IMR-90 (cell line): ENCODE measurements at regions not wholly inside any gene's neighbourhood (a gene's known extent, or its start where the extent isn't known, plus 50 kb on each side); places are given as distances from the start of the nearest gene placed in this dataset.

Source experiments
- ATAC-seq: fragments of 200-7000 bp; cut with Tn5 transposase; 2 replicates; pipeline ENCODE4 v1.9.1; 2020; ENCODE audit warnings: low read depth, mild to moderate bottlenecking, moderate library complexity
- BruUV-seq: library from RNA; stranded (reverse); fragments of 400-500 nt; replicated peaks from 2 replicates; lab custom pipeline; 2021; lab: Mats Ljungman, UMichigan
- CTCF ChIA-PET: fragments of 300-600 bp; formaldehyde crosslinking; extraction: SDS; loops from one replicate; lab custom pipeline; 2021; ENCODE audit warnings: antibody characterized with exemption; lab: Yijun Ruan, JAX
- POLR2A ChIA-PET: fragments of 300-600 bp; sonication (Branson Sonifier 250); formaldehyde crosslinking; loops from one replicate; lab custom pipeline; 2022; ENCODE audit warnings: antibody characterized with exemption; ENCODE audit not compliant: unreplicated experiment; lab: Charles Lee
- DNase-seq: peaks from one replicate; pipeline ENCODE4 v3.0.0; 2013
- H2AFZ ChIP-seq: replicated peaks from 2 replicates; pipeline ENCODE3; 2013; ENCODE audit warnings: low read length, mild to moderate bottlenecking; ENCODE audit not compliant: poor library complexity
- H2AK5ac ChIP-seq: 2 replicates; pipeline ENCODE4 v1.6.1; 2013; ENCODE audit warnings: low read depth, low read length, inconsistent platforms
- H2AK9ac ChIP-seq: replicated peaks from 2 replicates; pipeline ENCODE3; 2013; ENCODE audit warnings: mild to moderate bottlenecking, low read depth, low read length, moderate library complexity; ENCODE audit not compliant: poor library complexity
- H2BK120ac ChIP-seq: 2 replicates; pipeline ENCODE4 v1.6.1; 2013; ENCODE audit warnings: low read depth, low read length, inconsistent platforms
- H2BK15ac ChIP-seq: 3 replicates; pipeline ENCODE4 v1.6.1; 2013; ENCODE audit warnings: low read depth, low read length, inconsistent platforms
- H2BK20ac ChIP-seq: 2 replicates; pipeline ENCODE4 v1.6.1; 2013; ENCODE audit warnings: low read depth, mild to moderate bottlenecking, inconsistent platforms, low read length, moderate library complexity
- H2BK5ac ChIP-seq: 2 replicates; pipeline ENCODE4 v1.6.1; 2013; ENCODE audit warnings: mild to moderate bottlenecking, low read depth, low read length, inconsistent platforms; ENCODE audit not compliant: poor library complexity, severe bottlenecking
- H3K14ac ChIP-seq: replicated peaks from 2 replicates; pipeline ENCODE4 v1.6.1; 2013; ENCODE audit warnings: low read depth, low read length, inconsistent platforms
- H3K18ac ChIP-seq: 2 replicates; pipeline ENCODE4 v1.6.1; 2013; ENCODE audit warnings: low read depth, low read length, control low read depth
- H3K23ac ChIP-seq: 2 replicates; pipeline ENCODE4 v1.6.1; 2013; ENCODE audit warnings: low read depth, low read length, inconsistent platforms
- H3K27ac ChIP-seq: 2 replicates; pipeline ENCODE4 v1.5.1; 2013; ENCODE audit warnings: mild to moderate bottlenecking, control low read depth, low read length; ENCODE audit not compliant: insufficient read depth
- H3K27me3 ChIP-seq: 2 replicates; pipeline ENCODE4 v1.6.1; 2013; ENCODE audit warnings: low read length; ENCODE audit not compliant: control insufficient read depth, insufficient read depth
- H3K36me3 ChIP-seq: 2 replicates; pipeline ENCODE4 v1.6.1; 2013; ENCODE audit warnings: low read length, mixed read lengths; ENCODE audit not compliant: control insufficient read depth, insufficient read depth
- H3K4ac ChIP-seq: 2 replicates; pipeline ENCODE4 v1.6.1; 2013; ENCODE audit warnings: low read depth, low read length, inconsistent platforms
- H3K4me1 ChIP-seq: 2 replicates; pipeline ENCODE4 v1.6.1; 2013; ENCODE audit warnings: low read length, mixed read lengths; ENCODE audit not compliant: control insufficient read depth, insufficient read depth
- H3K4me2 ChIP-seq: 2 replicates; pipeline ENCODE4 v1.6.1; 2013; ENCODE audit warnings: low read depth, mild to moderate bottlenecking, control low read depth, low read length, moderate library complexity
- H3K4me3 ChIP-seq: 2 replicates; pipeline ENCODE4 v1.5.1; 2013; ENCODE audit warnings: low read depth, mild to moderate bottlenecking, control low read depth, low read length, moderate library complexity; ENCODE audit not compliant: insufficient read depth
- H3K56ac ChIP-seq: 2 replicates; pipeline ENCODE4 v1.6.1; 2013; ENCODE audit warnings: low read length, inconsistent platforms; ENCODE audit not compliant: insufficient read depth; ENCODE audit errors: extremely low read depth
- H3K79me1 ChIP-seq, 2 experiments: 2 replicates each; pipeline ENCODE4 v1.6.1; 2013; ENCODE audit warnings: low read length in 2 of 2, inconsistent platforms in 1 of 2, low read depth in 1 of 2
- H3K9ac ChIP-seq: 2 replicates; pipeline ENCODE4 v1.6.1; 2013; ENCODE audit warnings: low read depth, low read length, control low read depth
- H3K9me1 ChIP-seq: 2 replicates; pipeline ENCODE4 v1.6.1; 2013; ENCODE audit warnings: low read length, inconsistent platforms; ENCODE audit not compliant: insufficient read depth
- H3K9me3 ChIP-seq: 2 replicates; pipeline ENCODE4 v1.6.1; 2013; ENCODE audit warnings: low read length; ENCODE audit not compliant: control insufficient read depth, insufficient read depth
- H4K20me1 ChIP-seq: 2 replicates; pipeline ENCODE4 v1.6.1; 2013; ENCODE audit warnings: low read length, inconsistent platforms; ENCODE audit not compliant: insufficient read depth
- H4K5ac ChIP-seq: 2 replicates; pipeline ENCODE4 v1.6.1; 2013; ENCODE audit warnings: mild to moderate bottlenecking, low read depth, low read length, control low read depth
- H4K8ac ChIP-seq, 2 experiments: 2 replicates each; pipeline ENCODE4 v1.6.1; 2013; ENCODE audit warnings: low read depth in 2 of 2, low read length in 2 of 2, control low read depth in 1 of 2, inconsistent platforms in 1 of 2
- H4K91ac ChIP-seq: 2 replicates; pipeline ENCODE4 v1.6.1; 2013; ENCODE audit warnings: low read depth, low read length, inconsistent platforms; ENCODE audit not compliant: insufficient read depth
- BHLHE40 ChIP-seq: fragments of 150-350 bp; IDR thresholded peaks from 2 replicates; pipeline ENCODE4 v1.6.1; 2016; ENCODE audit warnings: mild to moderate bottlenecking, low read depth, low read length
- CEBPB ChIP-seq: IDR thresholded peaks from 2 replicates; pipeline ENCODE4 v1.6.1; 2012; ENCODE audit warnings: low read depth, low read length, improper control_type of control experiment
- ELK1 ChIP-seq: fragments of 150-350 bp; IDR thresholded peaks from 2 replicates; pipeline ENCODE4 v1.6.1; 2016; ENCODE audit warnings: low read depth, mild to moderate bottlenecking, low read length, moderate library complexity, borderline replicate concordance
- FOS ChIP-seq: fragments of 150-350 bp; IDR thresholded peaks from 2 replicates; pipeline ENCODE4 v1.6.1; 2016; ENCODE audit warnings: low read depth, low read length
- MAFK ChIP-seq: IDR thresholded peaks from 2 replicates; pipeline ENCODE4 v1.6.1; 2012; ENCODE audit warnings: low read depth, low read length, improper control_type of control experiment
- MAZ ChIP-seq: IDR thresholded peaks from 2 replicates; pipeline ENCODE4 v1.6.1; 2012; ENCODE audit warnings: low read depth, mild to moderate bottlenecking, low read length, improper control_type of control experiment, moderate library complexity, borderline replicate concordance
- NFE2L2 ChIP-seq: fragments of 150-350 bp; IDR thresholded peaks from 2 replicates; pipeline ENCODE4 v1.6.1; 2016; ENCODE audit warnings: low read depth, mild to moderate bottlenecking, low read length
- POLR2A ChIP-seq: IDR thresholded peaks from 2 replicates; pipeline ENCODE4 v1.6.1; 2012; ENCODE audit warnings: mild to moderate bottlenecking, low read depth, low read length
- RAD21 ChIP-seq: IDR thresholded peaks from 2 replicates; pipeline ENCODE4 v1.6.1; 2012; ENCODE audit warnings: low read length, improper control_type of control experiment
- RCOR1 ChIP-seq: IDR thresholded peaks from 2 replicates; pipeline ENCODE4 v1.6.1; 2012; ENCODE audit warnings: mild to moderate bottlenecking, low read length, improper control_type of control experiment; ENCODE audit not compliant: insufficient replicate concordance
- RFX5 ChIP-seq: IDR thresholded peaks from 2 replicates; pipeline ENCODE4 v1.8.0; 2012; ENCODE audit warnings: low read depth, mild to moderate bottlenecking, low read length, moderate library complexity
- SMC3 ChIP-seq: fragments of 150-350 bp; IDR thresholded peaks from 2 replicates; pipeline ENCODE4 v1.6.1; 2016; ENCODE audit warnings: low read depth, mild to moderate bottlenecking, antibody characterized with exemption, low read length, moderate library complexity
- WGBS, 2 experiments: methylation state at CpG; one replicate each; pipeline versions ENCODE4 v1.1.5 to v1.1.7; 2013; ENCODE audit warnings: missing lambda C conversion rate in 2 of 2; ENCODE audit not compliant: insufficient read length in 1 of 2; ENCODE audit errors: extremely low coverage in 2 of 2; 5-methylcytosine and 5-hydroxymethylcytosine counted together
- dilution Hi-C: fragments of 300-500 bp; cut with HindIII; formaldehyde crosslinking; loops from one replicate; pipeline ENCODE4 v1.14.3; 2018; ENCODE audit warnings: low sequenced_read_pairs; ENCODE audit not compliant: unreplicated experiment
- in situ Hi-C: fragments of 300-500 bp; cut with MboI; formaldehyde crosslinking; loops from 3 replicates; pipeline ENCODE4 v1.14.3; 2019; ENCODE audit warnings: low sequenced_read_pairs, inconsistent platforms, mixed read lengths
- intact Hi-C: fragments of 100-400 bp; cut with micrococcal nuclease; formaldehyde crosslinking; loops from 2 replicates; pipeline ENCODE4 v1.10.0; 2022
- TF ChIP-seq, protein P1 (sequence below): fragments of 150-350 bp; IDR thresholded peaks from 2 replicates; pipeline ENCODE4 v1.6.1; 2017; ENCODE audit warnings: mild to moderate bottlenecking, antibody characterized with exemption, low read length, low read depth

- no peak overlapping the region for H3K23ac ChIP-seq
- no peak overlapping the region; the same call in 1 of the 2 replicates for H4K91ac ChIP-seq
- DNase-seq: peak; percentile 89
- TF ChIP-seq CEBPB (peak; percentile 92), ELK1 (no peak), BHLHE40 (no peak; the same call in 1 of the 2 replicates), RAD21 (no peak), SMC3 (no peak), RFX5 (no peak), MAZ (no peak), NFE2L2 (no peak), POLR2A (no peak), MAFK (no peak), FOS (peak; percentile 54; the same call in 1 of the 2 replicates), RCOR1 (no peak)
- TF ChIP-seq, protein P1, sequence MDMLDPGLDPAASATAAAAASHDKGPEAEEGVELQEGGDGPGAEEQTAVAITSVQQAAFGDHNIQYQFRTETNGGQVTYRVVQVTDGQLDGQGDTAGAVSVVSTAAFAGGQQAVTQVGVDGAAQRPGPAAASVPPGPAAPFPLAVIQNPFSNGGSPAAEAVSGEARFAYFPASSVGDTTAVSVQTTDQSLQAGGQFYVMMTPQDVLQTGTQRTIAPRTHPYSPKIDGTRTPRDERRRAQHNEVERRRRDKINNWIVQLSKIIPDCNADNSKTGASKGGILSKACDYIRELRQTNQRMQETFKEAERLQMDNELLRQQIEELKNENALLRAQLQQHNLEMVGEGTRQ: no peak
- peaks cover 6% of the 10 kb centered on the region for H3K4me1 ChIP-seq
- no peak overlapping the region for H2AK5ac ChIP-seq
- no peak overlapping the region for H2AK9ac ChIP-seq
- no peak overlapping the region for H3K4me3 ChIP-seq
- ATAC-seq: peak; percentile 95
- in situ Hi-C loops: loop anchor here (10.0 to 25.0 kb wide), 2 partner anchors 403 to 666 kb away; no protein-coding TSS in a partner anchor
- peak overlapping the region; percentile 49; the same call in 1 of the 2 replicates for H3K27ac ChIP-seq
- no peak overlapping the region for H4K5ac ChIP-seq
- CTCF ChIA-PET: no interaction called here
- peaks cover 3% of the 10 kb centered on the region for H3K9me3 ChIP-seq
- H2BK15ac ChIP-seq: no peak overlapping the region
- H3K4ac ChIP-seq: no peak overlapping the region
- H2BK20ac ChIP-seq: no peak overlapping the region
- peaks cover 2% of the 10 kb centered on the region; the same call in 1 of the 2 replicates for H3K27me3 ChIP-seq
- H3K56ac ChIP-seq: no peak overlapping the region
- no peaks in the 10 kb centered on the region for H3K79me1 ChIP-seq
- no peaks in the 10 kb centered on the region for H3K9me1 ChIP-seq
- H3K14ac ChIP-seq: no peak overlapping the region
- H3K18ac ChIP-seq: no peak overlapping the region
- H2BK5ac ChIP-seq: no peak overlapping the region
- H2BK120ac ChIP-seq: no peak overlapping the region
- no peak overlapping the region for H2AFZ ChIP-seq
- dilution Hi-C loops: no loop called here
- POLR2A ChIA-PET: no interaction called here
- intact Hi-C loops: no loop called here
- 14% methylated on average over 1 of the region's 2 CpGs; no CpG with 5 or more reads in 1 of the 2 experiments for WGBS, 2 experiments
- no peaks in the 10 kb centered on the region for H4K20me1 ChIP-seq
- H3K4me2 ChIP-seq: no peak overlapping the region
- no peak overlapping the region for H4K8ac ChIP-seq
- BruUV-seq: no TSS peak
- no peak overlapping the region for H3K9ac ChIP-seq
- H3K36me3 ChIP-seq: no peaks in the 10 kb centered on the region
Measured at GRCh38 chr2:128727914-128728313, 409.2 kb upstream of the HS6ST1 start.
